Stromal cell of bone marrow (primary cell): ENCODE measurements at regions not wholly inside any gene's neighbourhood (a gene's known extent, or its start where the extent isn't known, plus 50 kb on each side); places are given as distances from the start of the nearest gene placed in this dataset.
A peak's percentile ranks its signal among the peaks of the same experiment; 100 is the strongest.

Experiments used
- DNase-seq: peaks from one replicate; pipeline ENCODE4 v3.0.0-alpha.2; 2012; ENCODE audit warnings: low read depth

GRCh38 chr2:216286616-216287231 is 85.6 kb downstream of the MARCHF4 start:
- DNase-seq = no peak

- no peak for DNase-seq
These were observed 86.6 kb downstream of the MARCHF4 start for GRCh38 chr2:216285701-216286100.

- no peak for DNase-seq
These were observed 87.6 kb downstream of the MARCHF4 start for GRCh38 chr2:216284708-216285107.

GRCh38 chr2:216283038-216283900 is 89.0 kb downstream of the MARCHF4 start:
- DNase-seq = no peak

- no peak for DNase-seq
These were observed 90.4 kb downstream of the MARCHF4 start for GRCh38 chr2:216281876-216282275.

- DNase-seq = no peak
These were observed 91.0 kb downstream of the MARCHF4 start for GRCh38 chr2:216281316-216281715.

- DNase-seq = peak; percentile 60
These were observed 92.8 kb downstream of the MARCHF4 start for GRCh38 chr2:216279459-216279858.

GRCh38 chr2:216279031-216279430 is 93.3 kb downstream of the MARCHF4 start:
- peak; percentile 13 for DNase-seq

- DNase-seq = no peak
These were observed 96.4 kb downstream of the MARCHF4 start for GRCh38 chr2:216275890-216276289.

GRCh38 chr2:216274194-216274840 is 98.0 kb downstream of the MARCHF4 start:
- DNase-seq = peak; percentile 80

GRCh38 chr2:216261042-216261537 is 111.2 kb downstream of the MARCHF4 start:
- no peak for DNase-seq

GRCh38 chr2:216260629-216261028 is 111.7 kb downstream of the MARCHF4 start:
- no peak for DNase-seq

- DNase-seq = no peak
These were observed 113.2 kb downstream of the MARCHF4 start for GRCh38 chr2:216259081-216259480.

- no peak for DNase-seq
These were observed 115.2 kb downstream of the MARCHF4 start for GRCh38 chr2:216257089-216257488.
